ENCODE measurements at regions not wholly inside any gene's neighbourhood (a gene's known extent, or its start where the extent isn't known, plus 50 kb on each side); places are given as distances from the start of the nearest gene placed in this dataset.

DNA sequence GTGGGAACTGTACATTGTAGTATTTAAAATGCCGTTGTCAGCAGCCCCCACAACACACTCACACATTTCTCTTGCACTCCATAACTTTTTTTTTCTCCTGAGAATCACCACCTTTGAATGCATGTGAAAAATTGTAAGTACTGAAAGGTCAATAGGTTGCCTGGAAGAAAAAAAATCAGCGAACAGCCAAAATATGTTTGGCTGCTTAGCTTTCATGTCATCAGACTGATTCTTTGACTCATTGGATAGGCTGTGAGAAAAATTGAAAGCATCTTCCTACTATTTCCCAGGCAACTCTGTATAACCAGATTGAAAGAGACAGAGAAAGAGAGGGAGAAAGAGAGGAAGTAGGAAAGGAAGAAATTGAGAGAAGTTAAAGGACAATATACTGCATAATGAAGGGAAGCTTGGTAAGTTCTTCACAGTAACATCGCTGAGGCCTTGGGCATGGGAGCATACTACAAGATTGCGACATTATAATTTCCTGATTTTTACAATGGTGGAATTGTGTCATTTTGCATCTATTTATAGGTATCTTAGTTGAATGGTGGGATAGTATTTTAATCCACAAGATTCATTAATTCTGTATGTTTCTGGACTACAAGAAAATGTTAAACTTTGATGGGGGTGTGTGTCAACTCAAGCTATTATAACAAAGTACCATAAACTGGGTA is 249.3 kb upstream of the KCND2 start:
- H3K27ac Mint-ChIP-seq: no peak overlapping the region
- DNase-seq (ENCODE audit: low spot score, unreplicated experiment): no peak
- TF ChIP-seq, protein P1, sequence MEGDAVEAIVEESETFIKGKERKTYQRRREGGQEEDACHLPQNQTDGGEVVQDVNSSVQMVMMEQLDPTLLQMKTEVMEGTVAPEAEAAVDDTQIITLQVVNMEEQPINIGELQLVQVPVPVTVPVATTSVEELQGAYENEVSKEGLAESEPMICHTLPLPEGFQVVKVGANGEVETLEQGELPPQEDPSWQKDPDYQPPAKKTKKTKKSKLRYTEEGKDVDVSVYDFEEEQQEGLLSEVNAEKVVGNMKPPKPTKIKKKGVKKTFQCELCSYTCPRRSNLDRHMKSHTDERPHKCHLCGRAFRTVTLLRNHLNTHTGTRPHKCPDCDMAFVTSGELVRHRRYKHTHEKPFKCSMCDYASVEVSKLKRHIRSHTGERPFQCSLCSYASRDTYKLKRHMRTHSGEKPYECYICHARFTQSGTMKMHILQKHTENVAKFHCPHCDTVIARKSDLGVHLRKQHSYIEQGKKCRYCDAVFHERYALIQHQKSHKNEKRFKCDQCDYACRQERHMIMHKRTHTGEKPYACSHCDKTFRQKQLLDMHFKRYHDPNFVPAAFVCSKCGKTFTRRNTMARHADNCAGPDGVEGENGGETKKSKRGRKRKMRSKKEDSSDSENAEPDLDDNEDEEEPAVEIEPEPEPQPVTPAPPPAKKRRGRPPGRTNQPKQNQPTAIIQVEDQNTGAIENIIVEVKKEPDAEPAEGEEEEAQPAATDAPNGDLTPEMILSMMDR (IDR thresholded peaks at IDR 0.05; ENCODE audit: unreplicated experiment): no peak
- no peaks in the 10 kb centered on the region for H3K36me3 Mint-ChIP-seq (ENCODE audit: insufficient read depth)
- no peaks in the 10 kb centered on the region for H3K9me3 Mint-ChIP-seq (ENCODE audit: low read depth)
- H3K4me3 Mint-ChIP-seq (ENCODE audit: low read depth): no peak overlapping the region
- no peaks in the 10 kb centered on the region for H3K27me3 Mint-ChIP-seq
- no peaks in the 10 kb centered on the region for H3K4me1 Mint-ChIP-seq (ENCODE audit: low read depth)

DNA sequence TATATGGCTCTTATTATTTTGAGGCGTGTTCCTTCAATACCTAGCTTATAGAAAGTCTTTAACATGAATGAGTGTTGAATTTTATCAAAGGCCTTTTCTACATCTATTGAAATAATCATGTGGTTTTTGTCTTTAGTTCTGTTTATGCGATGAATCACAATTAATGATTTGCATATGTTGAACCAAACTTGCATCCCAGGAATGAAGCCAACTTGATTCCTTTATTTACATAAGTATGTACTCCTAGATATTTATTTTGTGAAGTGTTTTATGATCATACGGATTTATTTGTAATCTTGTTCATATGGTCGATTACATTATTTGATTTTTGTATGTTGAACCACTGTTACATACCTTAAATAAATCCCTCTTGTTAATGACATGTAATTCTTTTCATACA is 244.3 kb upstream of the KCND2 start:
- Mint-ChIP-seq H3K4me1 (ENCODE audit: low read depth) (no peaks in the 10 kb centered on the region), H3K27ac (no peak overlapping the region), H3K36me3 (ENCODE audit: insufficient read depth) (no peaks in the 10 kb centered on the region), H3K9me3 (ENCODE audit: low read depth) (no peaks in the 10 kb centered on the region), H3K27me3 (no peaks in the 10 kb centered on the region), H3K4me3 (ENCODE audit: low read depth) (no peak overlapping the region)
- no peak for DNase-seq (ENCODE audit: low spot score, unreplicated experiment)
- TF ChIP-seq, protein P1 (IDR thresholded peaks at IDR 0.05; ENCODE audit: unreplicated experiment): no peak

DNA sequence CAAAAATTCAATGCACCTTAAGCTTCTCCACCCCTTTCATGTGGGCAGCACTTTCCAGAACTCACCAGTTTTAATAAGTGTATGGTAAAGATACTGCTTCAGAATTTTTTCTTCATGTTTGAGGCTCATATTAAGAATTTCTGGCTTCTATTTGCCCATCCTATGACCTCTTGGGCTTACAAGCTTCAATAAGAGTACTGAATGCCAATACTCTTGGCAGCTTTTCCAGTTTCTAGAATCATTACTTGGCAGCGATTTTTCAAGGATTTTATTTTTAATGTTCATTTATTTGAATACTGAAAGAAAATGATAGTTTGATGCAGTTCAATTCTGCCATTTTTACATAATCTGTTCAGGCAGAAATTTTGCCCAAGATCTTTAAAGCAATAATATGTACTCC is 242.1 kb upstream of the KCND2 start:
- TF ChIP-seq, protein P1 (IDR thresholded peaks at IDR 0.05; ENCODE audit: unreplicated experiment): no peak
- H3K4me3 Mint-ChIP-seq (ENCODE audit: low read depth): no peak overlapping the region
- H3K27ac Mint-ChIP-seq: no peak overlapping the region
- no peaks in the 10 kb centered on the region for H3K27me3 Mint-ChIP-seq
- no peaks in the 10 kb centered on the region for H3K36me3 Mint-ChIP-seq (ENCODE audit: insufficient read depth)
- H3K9me3 Mint-ChIP-seq (ENCODE audit: low read depth): no peaks in the 10 kb centered on the region
- H3K4me1 Mint-ChIP-seq (ENCODE audit: low read depth): no peaks in the 10 kb centered on the region
- DNase-seq (ENCODE audit: low spot score, unreplicated experiment): no peak

DNA sequence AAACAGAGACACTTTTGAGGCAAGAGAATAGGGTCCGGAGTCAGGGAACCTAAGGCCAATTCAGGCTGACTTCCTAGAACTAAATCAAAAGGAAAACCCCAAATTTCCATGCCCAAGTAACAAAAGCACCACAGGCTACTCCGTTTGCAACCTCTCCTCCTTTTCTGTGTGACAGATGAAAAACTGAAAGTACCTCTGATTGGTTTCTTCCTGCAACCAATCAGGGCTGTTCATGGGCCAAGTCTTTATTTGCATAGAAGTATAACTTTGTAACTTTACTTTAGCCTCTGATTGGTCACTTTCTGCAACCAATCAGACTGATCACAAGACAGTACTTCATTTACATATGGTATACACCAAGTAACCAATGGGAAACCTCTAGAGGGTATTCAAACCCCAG is 239.9 kb upstream of the KCND2 start:
- Mint-ChIP-seq H3K4me1 (ENCODE audit: low read depth) (no peaks in the 10 kb centered on the region), H3K4me3 (ENCODE audit: low read depth) (no peak overlapping the region), H3K9me3 (ENCODE audit: low read depth) (no peaks in the 10 kb centered on the region), H3K36me3 (ENCODE audit: insufficient read depth) (no peaks in the 10 kb centered on the region), H3K27ac (no peak overlapping the region), H3K27me3 (no peaks in the 10 kb centered on the region)
- DNase-seq (ENCODE audit: low spot score, unreplicated experiment): no peak
- TF ChIP-seq, protein P1 (IDR thresholded peaks at IDR 0.05; ENCODE audit: unreplicated experiment): no peak

DNA sequence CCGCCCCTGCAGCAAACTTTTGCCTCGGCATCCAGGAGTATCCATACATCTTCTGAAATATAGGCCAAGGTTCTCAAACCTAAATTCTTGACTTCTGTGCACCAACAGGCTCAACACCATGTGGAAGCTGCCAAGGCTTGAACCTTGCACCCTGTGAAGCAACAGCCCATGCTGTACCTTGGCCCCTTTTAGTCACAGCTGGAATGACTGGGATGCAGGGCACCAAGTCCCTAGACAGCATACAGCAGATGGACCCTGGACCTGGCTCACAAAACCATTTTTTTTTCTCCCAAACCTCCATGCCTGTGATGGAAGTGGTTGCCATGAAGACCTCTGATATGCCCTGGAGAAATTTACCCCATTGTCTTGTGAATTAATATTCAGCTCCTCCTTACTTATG is 233.8 kb upstream of the KCND2 start:
- DNase-seq (ENCODE audit: low spot score, unreplicated experiment): no peak
- Mint-ChIP-seq H3K27ac (no peak overlapping the region), H3K4me3 (ENCODE audit: low read depth) (no peak overlapping the region), H3K36me3 (ENCODE audit: insufficient read depth) (no peaks in the 10 kb centered on the region), H3K4me1 (ENCODE audit: low read depth) (no peaks in the 10 kb centered on the region), H3K27me3 (no peaks in the 10 kb centered on the region), H3K9me3 (ENCODE audit: low read depth) (peaks cover 5% of the 10 kb centered on the region)
- TF ChIP-seq, protein P1 (IDR thresholded peaks at IDR 0.05; ENCODE audit: unreplicated experiment): no peak
